HepG2 (cell line): ENCODE measurements at regions not wholly inside any gene's neighbourhood (a gene's known extent, or its start where the extent isn't known, plus 50 kb on each side); places are given as distances from the start of the nearest gene placed in this dataset.

Experiments
- ATAC-seq: fragments of 200-7000 bp; cut with Tn5 transposase; 3 replicates; pipeline ENCODE4 v1.9.1; 2020; ENCODE audit warnings: mild to moderate bottlenecking, moderate library complexity
- BruUV-seq: library from RNA; stranded (reverse); fragments of 400-500 nt; replicated peaks from 2 replicates; lab custom pipeline; 2021; lab: Mats Ljungman, UMichigan
- CTCF ChIA-PET: fragments of 300-600 bp; formaldehyde crosslinking; extraction: SDS; loops from one replicate; lab custom pipeline; 2021; ENCODE audit warnings: low total read pairs, inconsistent platforms, low intra/inter-chr PET ratio; lab: Yijun Ruan, JAX
- POLR2A ChIA-PET: fragments of 350-600 bp; sonication (Branson Sonifier 250); formaldehyde crosslinking; loops from one replicate; lab custom pipeline; 2020; ENCODE audit warnings: antibody characterized with exemption, inconsistent platforms; lab: Yijun Ruan, JAX
- DNase-seq: peaks from one replicate; pipeline ENCODE4 v3.0.0-alpha.2; 2015; ENCODE audit warnings: low spot score
- FAIRE-seq: peaks from 3 replicates; lab custom pipeline; 2011; peaks lifted over from hg19 to GRCh38; lab: Jason Lieb, UNC
- H2AFZ ChIP-seq: one replicate; pipeline ENCODE4 v1.6.1; 2011; ENCODE audit warnings: low read length, inconsistent platforms
- H3K27ac ChIP-seq: fragments of 300-600 bp; 3 replicates; pipeline ENCODE4 v1.8.0; 2011; ENCODE audit warnings: mixed run types, mild to moderate bottlenecking, mixed read lengths, low read length, inconsistent platforms; ENCODE audit not compliant: insufficient read depth; ENCODE audit errors: extremely low read length
- H3K27me3 ChIP-seq, 2 experiments: fragments of 200-600 bp in 1 of 2; 2 replicates in 1 of 2; 3 replicates in 1 of 2; pipeline versions ENCODE4 v1.6.0 to v1.8.0; 2011; ENCODE audit warnings: low read length in 2 of 2, mild to moderate bottlenecking in 2 of 2, moderate library complexity in 2 of 2, inconsistent platforms in 1 of 2; ENCODE audit not compliant: insufficient read depth in 2 of 2, control insufficient read depth in 1 of 2
- H3K36me3 ChIP-seq, 2 experiments: fragments of 200-600 bp in 1 of 2; replicated peaks in 1 of 2; 2 replicates in 1 of 2; 3 replicates in 1 of 2; pipeline versions ENCODE4 v1.5.1 to v1.8.0; 2011; ENCODE audit warnings: low read length in 2 of 2, inconsistent platforms in 1 of 2; ENCODE audit not compliant: insufficient read depth in 2 of 2, control insufficient read depth in 1 of 2
- H3K4me1 ChIP-seq: 2 replicates; pipeline ENCODE4 v1.5.1; 2012; ENCODE audit warnings: low read length, inconsistent platforms; ENCODE audit not compliant: insufficient read depth
- H3K4me2 ChIP-seq: 2 replicates; pipeline ENCODE4 v1.6.0; 2011; ENCODE audit warnings: low read depth, low read length, inconsistent platforms
- H3K4me3 ChIP-seq, 3 experiments: fragments of 200-600 bp in 1 of 3; sonication (generic), shearing (Covaris generic) in 1 of 3; replicated peaks in 1 of 3; 2 replicates each; pipeline ENCODE4 v1.5.1; 2011 to 2016; ENCODE audit warnings: low read length in 3 of 3, inconsistent platforms in 2 of 3, low read depth in 2 of 3, mild to moderate bottlenecking in 2 of 3, control low read depth in 1 of 3, mixed read lengths in 1 of 3; ENCODE audit not compliant: insufficient read depth in 1 of 3
- H3K79me2 ChIP-seq: one replicate; pipeline ENCODE4 v1.6.1; 2011; ENCODE audit warnings: low read length, inconsistent platforms; ENCODE audit not compliant: insufficient read depth
- H3K9ac ChIP-seq: 2 replicates; pipeline ENCODE4 v1.6.0; 2011; ENCODE audit warnings: mild to moderate bottlenecking, low read depth, low read length, inconsistent platforms; ENCODE audit not compliant: insufficient read depth
- H3K9me3 ChIP-seq: 2 replicates; pipeline ENCODE4 v1.5.1; 2012; ENCODE audit warnings: mild to moderate bottlenecking, low read length
- H4K20me1 ChIP-seq: 2 replicates; pipeline ENCODE4 v1.6.0; 2011; ENCODE audit warnings: inconsistent platforms, mild to moderate bottlenecking, low read length, moderate library complexity; ENCODE audit not compliant: insufficient read depth
- CEBPZ ChIP-seq: IDR thresholded peaks from 2 replicates; pipeline ENCODE4 v1.6.1; 2012; ENCODE audit warnings: low read length, improper control_type of control experiment
- HMG20B ChIP-seq: conservative IDR thresholded peaks from 2 replicates; pipeline ENCODE4 v1.6.1; 2016; ENCODE audit warnings: missing genetic modification reagents, missing compliant biosample characterization
- HNRNPLL ChIP-seq: fragments of 200-400 bp; formaldehyde crosslinking; IDR thresholded peaks from 2 replicates; pipeline ENCODE4 v1.6.1; 2017; ENCODE audit warnings: mild to moderate bottlenecking, low read depth, low read length; ENCODE audit not compliant: poor library complexity, severe bottlenecking
- KLF11 ChIP-seq: IDR thresholded peaks from 2 replicates; pipeline ENCODE4 v1.6.1; 2016; ENCODE audit warnings: missing compliant biosample characterization
- MAF1 ChIP-seq: sonication (generic); formaldehyde crosslinking; IDR thresholded peaks from 2 replicates; pipeline ENCODE4 v1.5.0; 2020; ENCODE audit warnings: missing genetic modification reagents, borderline replicate concordance
- PBX2 ChIP-seq: IDR thresholded peaks from 2 replicates; pipeline ENCODE4 v1.6.1; 2016; ENCODE audit warnings: control low read depth
- PRDM10 ChIP-seq: sonication (generic); formaldehyde crosslinking; IDR thresholded peaks from 2 replicates; pipeline ENCODE4 v1.4.0; 2020; ENCODE audit warnings: low read depth, missing genetic modification reagents
- STAG1 ChIP-seq: sonication (generic); formaldehyde crosslinking; IDR thresholded peaks from 2 replicates; pipeline ENCODE4 v1.4.0; 2020; ENCODE audit warnings: missing genetic modification reagents
- TRIM24 ChIP-seq: sonication (generic); formaldehyde crosslinking; IDR thresholded peaks from 2 replicates; pipeline ENCODE4 v1.8.0; 2022; ENCODE audit warnings: mild to moderate bottlenecking, missing genetic modification reagents
- ZBTB38 ChIP-seq: sonication (generic); formaldehyde crosslinking; IDR thresholded peaks from 2 replicates; pipeline ENCODE4 v1.5.1; 2020; ENCODE audit warnings: mild to moderate bottlenecking, missing genetic modification reagents
- ZFP1 ChIP-seq: IDR thresholded peaks from 2 replicates; pipeline ENCODE4 v1.6.1; 2016
- ZNF446 ChIP-seq: sonication (generic); formaldehyde crosslinking; IDR thresholded peaks from 2 replicates; pipeline ENCODE4 v1.5.0; 2020; ENCODE audit warnings: mild to moderate bottlenecking, missing genetic modification reagents
- ZNF513 ChIP-seq: sonication (generic); formaldehyde crosslinking; conservative IDR thresholded peaks from 2 replicates; pipeline ENCODE4 v1.5.0; 2020; ENCODE audit warnings: missing genetic modification reagents
- ZNF691 ChIP-seq: sonication (generic); formaldehyde crosslinking; IDR thresholded peaks from 2 replicates; pipeline ENCODE4 v1.4.0; 2020; ENCODE audit warnings: missing genetic modification reagents, low read depth, mild to moderate bottlenecking, borderline replicate concordance
- ZNF7 ChIP-seq: IDR thresholded peaks from 2 replicates; pipeline ENCODE4 v1.6.1; 2016; ENCODE audit warnings: missing biosample characterization, missing genetic modification reagents
- ZSCAN21 ChIP-seq: sonication (generic); formaldehyde crosslinking; IDR thresholded peaks from 2 replicates; pipeline ENCODE4 v1.8.0; 2022; ENCODE audit warnings: mild to moderate bottlenecking, missing genetic modification reagents, moderate library complexity, borderline replicate concordance
- WGBS: methylation state at CpG from one replicate; pipeline ENCODE4 v1.1.6; 2017; ENCODE audit warnings: low lambda C conversion rate; 5-methylcytosine and 5-hydroxymethylcytosine counted together
- in situ Hi-C: cut with HindIII; loops from 2 replicates; pipeline ENCODE4 v1.10.0; 2017; ENCODE audit warnings: low pct_unique_long_range_greater_than_20kb; ENCODE audit not compliant: extremely low pct_ligation_motif_present
- intact Hi-C: fragments of 100-400 bp; cut with micrococcal nuclease; formaldehyde crosslinking; loops from one replicate; pipeline ENCODE4 v1.10.0; 2022; ENCODE audit not compliant: unreplicated experiment

DNA sequence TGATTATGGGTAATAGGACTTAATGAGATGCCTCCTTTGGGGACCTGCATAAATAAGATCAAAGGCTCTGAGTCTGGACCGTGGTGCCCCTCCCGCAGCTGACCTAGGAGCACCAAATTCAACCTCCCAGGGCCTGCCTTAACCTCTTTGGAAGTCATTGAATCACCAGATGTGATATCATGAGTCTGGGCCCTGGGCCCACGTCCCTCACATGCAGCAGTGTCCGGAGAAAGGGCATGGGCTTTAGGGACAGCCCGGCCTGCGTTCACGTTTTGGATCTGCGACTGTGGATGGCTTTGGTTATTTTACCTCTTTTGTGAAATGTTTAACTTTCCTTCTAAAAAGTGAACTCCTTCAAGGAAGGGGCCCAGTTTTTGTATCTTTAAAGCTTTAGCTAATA is 220.0 kb upstream of the KLF6 start:
- peaks cover 0 to 34% of the 10 kb centered on the region in 2 experiments; a peak in 3 of 5 replicates for H3K27me3 ChIP-seq
- DNase-seq (no peak), ATAC-seq (no peak), FAIRE-seq (no peak)
- 58% methylated on average over 6 of the region's 8 CpGs for WGBS
- H3K36me3 ChIP-seq: no peaks in the 10 kb centered on the region
- in situ Hi-C loops (no loop called here), intact Hi-C loops (no loop called here)
- no peak overlapping the region for H3K4me2 ChIP-seq
- H3K4me1 ChIP-seq: no peaks in the 10 kb centered on the region
- H3K9ac ChIP-seq: no peak overlapping the region
- H3K9me3 ChIP-seq: no peaks in the 10 kb centered on the region
- no peaks in the 10 kb centered on the region for H3K79me2 ChIP-seq
- no peak overlapping the region for H2AFZ ChIP-seq
- no peak overlapping the region for H3K4me3 ChIP-seq
- no TSS peak for BruUV-seq
- no peak overlapping the region for H3K27ac ChIP-seq
- POLR2A ChIA-PET: no interaction called here
- CTCF ChIA-PET: no interaction called here
- H4K20me1 ChIP-seq: no peaks in the 10 kb centered on the region
- TF ChIP-seq HNRNPLL: no peak
- no peak for TF ChIP-seq ZFP1 (CRISPR knock-in tag)
- TF ChIP-seq ZNF7 (CRISPR knock-in tag): no peak
- TF ChIP-seq PBX2 (CRISPR knock-in tag): no peak
- no peak for TF ChIP-seq CEBPZ
- no peak for TF ChIP-seq ZBTB38 (CRISPR knock-in tag)
- no peak for TF ChIP-seq ZNF446 (CRISPR knock-in tag)
- no peak for TF ChIP-seq STAG1 (CRISPR knock-in tag)
- no peak for TF ChIP-seq TRIM24
- no peak for TF ChIP-seq KLF11 (CRISPR knock-in tag)
- TF ChIP-seq MAF1 (CRISPR knock-in tag): no peak
- TF ChIP-seq PRDM10 (CRISPR knock-in tag): no peak
- no peak for TF ChIP-seq ZSCAN21 (CRISPR knock-in tag)
- TF ChIP-seq ZNF691 (CRISPR knock-in tag): no peak
- TF ChIP-seq HMG20B (CRISPR knock-in tag): no peak
- TF ChIP-seq ZNF513 (CRISPR knock-in tag): no peak
